Skeletal muscle tissue (tissue), 3 donors: ENCODE measurements at regions not wholly inside any gene's neighbourhood (a gene's known extent, or its start where the extent isn't known, plus 50 kb on each side); places are given as distances from the start of the nearest gene placed in this dataset.
A peak's percentile ranks its signal among the peaks of the same experiment; 100 is the strongest.

Experiments used
- H3K27ac ChIP-seq: one replicate; pipeline ENCODE4 v1.7.0; 2013; ENCODE audit warnings: mild to moderate bottlenecking, low read depth, low read length, inconsistent platforms
- H3K27me3 ChIP-seq, 3 donors: one replicate each; pipeline ENCODE4 v1.7.0; 2013; ENCODE audit warnings: low read length in 3 of 3; ENCODE audit not compliant: control insufficient read depth in 3 of 3, insufficient read depth in 3 of 3
- H3K36me3 ChIP-seq, 3 donors: one replicate each; pipeline ENCODE4 v1.7.0; 2013; ENCODE audit warnings: low read length in 3 of 3; ENCODE audit not compliant: control insufficient read depth in 3 of 3, insufficient read depth in 3 of 3
- H3K4me1 ChIP-seq, 3 donors: one replicate each; pipeline ENCODE4 v1.7.0; 2013; ENCODE audit warnings: low read length in 3 of 3, mild to moderate bottlenecking in 3 of 3; ENCODE audit not compliant: control insufficient read depth in 3 of 3, insufficient read depth in 3 of 3
- H3K4me3 ChIP-seq, 3 donors: one replicate each; pipeline ENCODE4 v1.7.0; 2013; ENCODE audit warnings: low read length in 3 of 3
- H3K9ac ChIP-seq, 3 donors: one replicate each; pipeline ENCODE4 v1.7.0; 2013; ENCODE audit warnings: low read length in 3 of 3, mild to moderate bottlenecking in 3 of 3, moderate library complexity in 2 of 3, low read depth in 1 of 3
- H3K9me3 ChIP-seq, 3 donors: one replicate each; pipeline ENCODE4 v1.7.0; 2013; ENCODE audit warnings: low read length in 3 of 3; ENCODE audit not compliant: control insufficient read depth in 3 of 3
- donor health status: Osteomylitis.

DNA sequence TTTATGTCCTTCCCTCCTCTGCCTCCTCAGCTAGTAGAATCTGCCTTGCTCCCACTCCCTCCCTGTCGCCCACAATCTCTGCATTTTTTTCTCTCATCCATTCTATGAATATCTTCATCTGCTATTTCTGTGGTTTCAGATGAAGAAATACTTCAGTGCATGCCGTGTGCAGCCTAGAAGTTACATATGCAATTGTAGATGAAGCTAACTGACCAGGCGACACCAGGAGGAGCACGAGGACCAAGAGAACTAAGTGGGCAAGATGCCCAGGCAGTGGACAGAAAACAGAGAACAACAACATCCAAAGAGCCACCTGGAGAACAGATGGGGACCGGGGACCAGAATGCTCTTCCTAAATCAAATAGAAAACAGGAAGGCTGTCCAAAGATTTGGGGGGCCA lies 121.4 kb upstream of the ATP11B start:
- no peaks in the 10 kb centered on the region for H3K4me1 ChIP-seq
- no peak overlapping the region for H3K27ac ChIP-seq
- no peak overlapping the region for H3K4me3 ChIP-seq
- H3K9ac ChIP-seq: no peak overlapping the region
- peaks cover 0 to 14% (median 2%) of the 10 kb centered on the region in 3 donors for H3K27me3 ChIP-seq
- H3K36me3 ChIP-seq: no peaks in the 10 kb centered on the region
- no peaks in the 10 kb centered on the region for H3K9me3 ChIP-seq

DNA sequence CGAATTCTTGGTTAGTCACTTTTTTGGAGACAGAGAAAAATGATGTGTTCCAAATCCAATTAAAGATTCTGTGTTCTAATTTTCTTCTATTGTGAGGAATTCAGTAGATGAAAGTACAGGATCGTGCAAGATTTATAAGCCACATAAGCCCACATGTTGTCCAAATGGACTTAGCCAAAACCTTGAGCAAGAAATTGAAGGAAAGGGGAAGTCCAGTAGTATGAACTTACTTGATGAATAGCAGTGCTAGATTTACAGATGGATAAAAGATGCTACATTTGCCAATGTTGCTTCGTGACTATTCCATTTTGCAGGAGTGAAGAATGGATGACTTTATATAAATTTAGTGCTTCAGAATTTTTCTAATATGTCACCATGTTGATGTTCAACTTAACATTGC lies 120.0 kb upstream of the ATP11B start:
- Histone ChIP-seq H3K27ac (no peak overlapping the region), H3K4me1 (no peaks in the 10 kb centered on the region), H3K36me3 (no peaks in the 10 kb centered on the region), H3K27me3 (peaks cover 0 to 14% (median 2%) of the 10 kb centered on the region in 3 donors), H3K4me3 (no peak overlapping the region), H3K9ac (no peak overlapping the region), H3K9me3 (no peaks in the 10 kb centered on the region)

DNA sequence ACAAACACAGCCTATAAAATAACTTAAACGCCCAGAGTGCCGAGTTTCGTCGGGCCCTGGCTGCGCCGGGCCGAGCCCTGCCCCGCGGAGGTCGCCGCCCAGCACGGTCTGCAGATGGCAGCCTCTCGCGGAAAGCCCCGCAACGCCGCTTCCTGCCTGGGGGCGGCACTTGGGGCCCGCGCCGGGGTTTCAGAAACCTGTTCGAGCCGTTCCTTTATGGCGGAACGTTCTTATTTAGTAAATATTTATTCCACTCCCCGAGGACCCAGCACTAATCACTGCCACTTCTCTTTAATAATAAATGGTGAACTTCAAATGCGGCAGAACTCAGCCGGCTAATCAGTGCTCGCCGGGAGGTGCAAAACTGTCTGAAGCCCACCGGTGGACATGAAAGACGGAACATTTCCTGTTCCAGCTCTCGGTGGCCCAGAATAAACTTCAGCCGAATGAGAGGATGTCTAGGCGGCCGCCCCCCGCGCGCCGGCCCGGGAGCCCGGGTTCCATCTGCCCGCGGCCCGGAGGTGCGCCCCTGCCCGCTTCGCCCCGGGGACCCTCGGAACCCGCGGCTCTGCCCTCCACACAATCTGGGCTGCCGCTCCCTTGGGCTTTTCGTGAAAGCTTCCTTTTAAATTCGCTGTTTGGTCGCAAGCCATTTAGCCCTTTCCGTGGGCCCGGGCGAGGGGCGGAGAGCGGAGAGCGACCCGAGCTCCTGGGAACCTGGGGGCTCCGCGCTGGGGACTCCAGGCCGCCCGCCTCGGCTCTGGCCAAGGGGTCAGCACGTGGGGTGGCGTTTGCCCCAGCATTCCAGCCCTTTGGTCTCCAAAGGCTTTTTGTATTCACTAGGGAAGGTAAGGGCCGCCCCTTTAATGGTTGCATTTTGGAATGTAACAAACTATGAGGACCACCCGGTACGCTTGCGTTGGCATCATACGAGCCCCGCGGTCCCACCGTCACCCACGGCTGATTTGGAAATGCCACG lies 110.8 kb upstream of the ATP11B start:
- Histone ChIP-seq H3K27ac (no peak overlapping the region), H3K9me3 (no peaks in the 10 kb centered on the region), H3K4me3 (peak overlapping the region; percentile 67 to 75 (median 74)), H3K36me3 (no peaks in the 10 kb centered on the region), H3K9ac (peak overlapping the region; percentile 69 to 76 (median 75)), H3K4me1 (peaks cover 4 to 11% (median 9%) of the 10 kb centered on the region in 3 donors), H3K27me3 (peaks cover 0 to 8% (median 0%) of the 10 kb centered on the region in 3 donors)

DNA sequence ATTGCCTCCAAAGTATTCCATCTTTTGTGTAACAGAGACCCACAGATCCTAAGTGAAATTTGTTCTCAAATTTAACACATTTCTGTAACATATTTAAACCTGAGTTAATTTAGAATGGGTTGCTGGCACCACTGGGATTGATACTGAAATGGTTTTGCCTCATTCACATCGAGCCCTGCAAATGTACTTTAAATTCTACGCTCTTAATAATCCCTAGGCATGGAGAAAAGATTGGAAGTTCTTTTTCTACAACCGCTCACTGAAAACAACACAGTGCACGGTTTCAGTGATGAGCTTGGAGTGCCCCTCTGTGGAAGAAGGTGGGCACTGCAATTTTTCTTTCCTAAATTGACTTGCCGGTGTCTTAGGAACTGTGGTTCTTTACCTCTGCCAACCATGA lies 109.9 kb upstream of the ATP11B start:
- no peaks in the 10 kb centered on the region for H3K9me3 ChIP-seq
- H3K36me3 ChIP-seq: no peaks in the 10 kb centered on the region
- H3K9ac ChIP-seq: peak overlapping the region in 2 of 3 donors; percentile 68 to 76
- peaks cover 0 to 8% (median 0%) of the 10 kb centered on the region in 3 donors for H3K27me3 ChIP-seq
- H3K27ac ChIP-seq: no peak overlapping the region
- peaks cover 4 to 11% (median 9%) of the 10 kb centered on the region in 3 donors for H3K4me1 ChIP-seq
- peak overlapping the region; percentile 67 to 75 (median 74) for H3K4me3 ChIP-seq

DNA sequence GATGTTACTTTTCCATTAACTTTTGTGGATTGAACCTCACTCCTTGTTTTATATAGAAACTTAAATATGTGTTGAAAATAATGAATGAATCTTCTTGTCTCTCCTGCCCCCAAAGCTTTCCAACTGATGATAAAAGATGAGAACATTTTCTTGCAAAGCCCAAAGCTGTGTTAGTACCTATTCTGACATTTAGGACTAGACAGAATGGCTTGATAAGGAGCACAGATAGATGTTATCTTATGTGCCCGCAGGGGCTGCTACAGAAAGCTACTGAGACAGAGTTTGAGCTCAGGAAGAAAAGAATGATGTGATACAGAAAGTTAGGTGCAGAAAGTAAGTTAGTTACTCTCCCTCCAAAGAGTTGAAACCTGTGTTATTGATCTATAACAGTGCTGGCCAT lies 109.4 kb upstream of the ATP11B start:
- Histone ChIP-seq H3K9me3 (no peaks in the 10 kb centered on the region), H3K36me3 (no peaks in the 10 kb centered on the region), H3K4me3 (no peak overlapping the region), H3K27me3 (peaks cover 0 to 8% (median 0%) of the 10 kb centered on the region in 3 donors), H3K27ac (no peak overlapping the region), H3K9ac (no peak overlapping the region), H3K4me1 (peaks cover 4 to 11% (median 9%) of the 10 kb centered on the region in 3 donors)

DNA sequence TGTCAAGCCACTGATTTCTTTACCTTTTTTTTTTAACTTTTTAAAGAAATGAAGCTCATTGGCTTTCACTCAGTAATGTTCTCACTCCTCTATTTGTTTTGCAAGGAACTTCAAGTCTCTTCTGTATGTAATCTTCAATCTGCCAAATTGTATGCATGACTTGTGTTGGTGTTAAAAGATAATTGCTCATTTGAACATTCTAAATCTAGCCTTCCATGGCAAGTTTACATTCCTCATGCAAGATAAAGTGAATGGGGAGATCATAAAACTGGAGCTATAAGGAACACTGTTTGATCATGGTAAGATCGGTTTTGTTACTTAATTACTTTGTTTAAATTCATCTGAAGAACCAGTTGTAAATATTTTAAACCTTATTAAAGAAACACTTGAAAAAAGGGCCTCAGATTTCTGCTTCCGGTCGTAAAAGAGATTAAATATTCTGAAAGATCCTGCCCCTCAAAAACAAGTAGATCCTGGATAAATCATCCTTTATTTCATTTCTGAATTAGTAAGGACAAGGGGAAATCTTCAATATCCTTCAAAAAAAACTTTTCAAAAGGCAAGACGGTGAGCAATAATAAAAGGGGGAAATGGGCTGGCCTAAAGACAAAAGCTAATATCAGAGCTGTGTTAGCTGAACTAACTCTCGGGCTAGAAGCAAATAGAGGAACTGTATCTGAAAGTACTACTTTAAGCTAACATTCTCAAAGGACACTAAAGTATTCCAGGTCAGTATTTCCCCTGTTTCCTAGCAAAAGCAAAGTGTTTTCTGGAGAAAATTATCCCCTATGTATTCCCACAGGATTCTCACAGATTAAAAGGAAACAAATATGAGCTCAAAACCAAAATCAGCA lies 107.0 kb upstream of the ATP11B start:
- peaks cover 4 to 11% (median 9%) of the 10 kb centered on the region in 3 donors for H3K4me1 ChIP-seq
- H3K27ac ChIP-seq: no peak overlapping the region
- no peak overlapping the region for H3K9ac ChIP-seq
- no peaks in the 10 kb centered on the region for H3K9me3 ChIP-seq
- peaks cover 0 to 8% (median 0%) of the 10 kb centered on the region in 3 donors for H3K27me3 ChIP-seq
- no peak overlapping the region for H3K4me3 ChIP-seq
- no peaks in the 10 kb centered on the region for H3K36me3 ChIP-seq

DNA sequence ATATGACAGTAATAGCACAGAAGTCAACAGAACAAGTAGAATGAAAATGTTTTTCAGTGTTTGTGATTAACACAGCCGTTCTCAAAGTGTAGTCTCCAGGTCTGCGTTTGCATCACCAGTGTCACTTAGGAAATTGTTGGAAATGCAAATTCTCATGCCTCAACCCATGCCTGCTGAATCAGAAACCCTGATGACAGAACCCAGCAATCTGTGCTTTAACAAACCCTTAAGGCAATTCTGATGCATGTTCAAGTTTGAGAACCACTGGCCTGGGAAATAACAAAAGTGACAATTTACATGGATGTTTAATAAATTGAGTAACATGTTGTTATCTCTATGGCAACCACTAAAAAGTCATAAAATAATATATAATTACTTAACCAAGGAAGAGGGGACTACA lies 103.1 kb upstream of the ATP11B start:
- Histone ChIP-seq H3K36me3 (no peaks in the 10 kb centered on the region), H3K27me3 (peaks cover 0 to 4% (median 0%) of the 10 kb centered on the region in 3 donors), H3K9ac (no peak overlapping the region), H3K4me3 (no peak overlapping the region), H3K27ac (no peak overlapping the region), H3K4me1 (no peaks in the 10 kb centered on the region), H3K9me3 (no peaks in the 10 kb centered on the region)

DNA sequence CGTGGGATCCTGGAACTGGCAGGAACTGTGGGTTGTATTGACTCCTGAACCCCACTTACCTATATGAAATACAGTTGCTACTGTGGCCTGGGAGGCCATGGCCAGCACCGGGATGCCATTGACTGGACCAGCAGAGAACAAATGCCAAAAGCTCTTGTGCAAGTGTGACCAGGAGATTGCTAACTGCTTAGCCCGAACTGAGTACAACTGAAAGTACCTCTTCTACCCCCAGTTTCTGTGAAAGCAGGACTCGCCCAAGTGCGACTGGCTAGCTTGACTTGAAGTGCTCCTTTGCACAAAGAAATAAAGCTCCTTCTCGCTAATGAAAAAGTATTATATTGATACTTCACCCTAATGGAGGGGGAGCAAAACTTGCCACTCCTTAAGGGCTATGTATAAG lies 101.3 kb upstream of the ATP11B start:
- H3K27me3 ChIP-seq: peaks cover 0 to 5% (median 0%) of the 10 kb centered on the region in 3 donors
- H3K9me3 ChIP-seq: no peaks in the 10 kb centered on the region
- no peak overlapping the region for H3K9ac ChIP-seq
- no peak overlapping the region for H3K4me3 ChIP-seq
- H3K27ac ChIP-seq: no peak overlapping the region
- no peaks in the 10 kb centered on the region for H3K36me3 ChIP-seq
- no peaks in the 10 kb centered on the region for H3K4me1 ChIP-seq

DNA sequence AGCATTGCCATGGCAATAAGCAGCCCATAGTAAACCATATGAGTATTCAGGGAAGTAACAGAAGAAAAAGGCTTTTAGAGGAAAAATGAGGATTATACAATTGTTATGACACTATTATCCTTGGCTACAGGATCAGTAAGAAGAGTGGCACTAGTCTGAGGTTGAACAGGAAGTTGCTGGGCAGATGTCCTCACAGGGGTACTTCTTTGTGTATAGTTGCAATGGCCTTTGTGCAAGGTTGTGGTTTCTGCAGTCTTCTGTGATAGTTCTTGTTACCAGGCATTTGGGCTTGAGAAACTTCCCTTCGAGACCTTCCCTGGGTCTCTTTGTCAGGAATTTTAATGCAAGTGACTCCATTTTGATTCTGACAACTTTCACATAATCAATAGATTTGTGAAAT lies 100.6 kb upstream of the ATP11B start:
- Histone ChIP-seq H3K27ac (no peak overlapping the region), H3K36me3 (no peaks in the 10 kb centered on the region), H3K4me1 (no peaks in the 10 kb centered on the region), H3K9ac (no peak overlapping the region), H3K27me3 (peaks cover 0 to 7% (median 0%) of the 10 kb centered on the region in 3 donors), H3K4me3 (no peak overlapping the region), H3K9me3 (no peaks in the 10 kb centered on the region)
